Nucleus accumbens (tissue), 56 donors: ENCODE measurements at regions not wholly inside any gene's neighbourhood (a gene's known extent, or its start where the extent isn't known, plus 50 kb on each side); places are given as distances from the start of the nearest gene placed in this dataset.
A peak's percentile ranks its signal among the peaks of the same experiment; 100 is the strongest.
"Not testable (repeated sequence)": the region's sequence is repeated elsewhere in the genome, so short reads cannot be mapped to it uniquely, and the experiment has no call there.

Source experiments
- DNase-seq, 56 donors: peaks; one replicate each; lab custom pipeline; 2025; lab: John Stamatoyannopoulos, UW

GRCh38 chr16:86243571-86244154, 266.7 kb upstream of the FOXF1 start:
- DNase-seq, result no peak

- no peak for DNase-seq
Measured at GRCh38 chr16:86244158-86244557, 266.2 kb upstream of the FOXF1 start.

- no peak for DNase-seq
Measured at GRCh38 chr16:86244936-86245335, 265.4 kb upstream of the FOXF1 start.

- no peak for DNase-seq
Measured at GRCh38 chr16:86245351-86245750, 265.0 kb upstream of the FOXF1 start.

GRCh38 chr16:86245895-86246294, 264.4 kb upstream of the FOXF1 start:
- DNase-seq, result no peak

- no peak for DNase-seq
Measured at GRCh38 chr16:86248310-86248905, 261.9 kb upstream of the FOXF1 start.

- no peak for DNase-seq
Measured at GRCh38 chr16:86249631-86250030, 260.7 kb upstream of the FOXF1 start.

GRCh38 chr16:86251682-86252081, 258.6 kb upstream of the FOXF1 start:
- no peak for DNase-seq

- DNase-seq, result peak in 1 of 56 donors; percentile 7
Measured at GRCh38 chr16:86252596-86252995, 257.7 kb upstream of the FOXF1 start.

GRCh38 chr16:86255966-86256365, 254.4 kb upstream of the FOXF1 start:
- no peak for DNase-seq

GRCh38 chr16:86256995-86257394, 253.3 kb upstream of the FOXF1 start:
- no peak for DNase-seq

GRCh38 chr16:86257546-86257945, 252.8 kb upstream of the FOXF1 start:
- DNase-seq, result no peak

GRCh38 chr16:86258713-86259112, 251.6 kb upstream of the FOXF1 start:
- DNase-seq, result no peak

- no peak for DNase-seq
Measured at GRCh38 chr16:86259499-86259898, 250.8 kb upstream of the FOXF1 start.

GRCh38 chr16:86261379-86261778, 248.9 kb upstream of the FOXF1 start:
- no peak for DNase-seq

GRCh38 chr16:86267657-86268056, 242.7 kb upstream of the FOXF1 start:
- not testable (repeated sequence) for DNase-seq

GRCh38 chr16:86270696-86271095, 239.6 kb upstream of the FOXF1 start:
- DNase-seq, result no peak

GRCh38 chr16:86272744-86273143, 237.6 kb upstream of the FOXF1 start:
- DNase-seq, result no peak

- no peak for DNase-seq
Measured at GRCh38 chr16:86277221-86277620, 233.1 kb upstream of the FOXF1 start.

GRCh38 chr16:86277859-86278258, 232.5 kb upstream of the FOXF1 start:
- DNase-seq, result not testable (repeated sequence)

GRCh38 chr16:86281421-86281820, 228.9 kb upstream of the FOXF1 start:
- peak in 1 of 56 donors; percentile 6 for DNase-seq

GRCh38 chr16:86283944-86284343, 226.4 kb upstream of the FOXF1 start:
- no peak for DNase-seq

- no peak for DNase-seq
Measured at GRCh38 chr16:86285421-86285820, 224.9 kb upstream of the FOXF1 start.
